ENCODE measurements at regions not wholly inside any gene's neighbourhood (a gene's known extent, or its start where the extent isn't known, plus 50 kb on each side); places are given as distances from the start of the nearest gene placed in this dataset.

GRCh38 chr22:44549701-44550100, 51.7 kb upstream of the RTL6 start:
- DNase-seq = no peak

GRCh38 chr22:44548981-44549380, 50.9 kb upstream of the RTL6 start:
- no peak for DNase-seq

Measured in activated CD4-positive, CD25-positive, alpha-beta regulatory T cell (primary cell).